ENCODE measurements at regions not wholly inside any gene's neighbourhood (a gene's known extent, or its start where the extent isn't known, plus 50 kb on each side); places are given as distances from the start of the nearest gene placed in this dataset.

- TF ChIP-seq, protein P1, sequence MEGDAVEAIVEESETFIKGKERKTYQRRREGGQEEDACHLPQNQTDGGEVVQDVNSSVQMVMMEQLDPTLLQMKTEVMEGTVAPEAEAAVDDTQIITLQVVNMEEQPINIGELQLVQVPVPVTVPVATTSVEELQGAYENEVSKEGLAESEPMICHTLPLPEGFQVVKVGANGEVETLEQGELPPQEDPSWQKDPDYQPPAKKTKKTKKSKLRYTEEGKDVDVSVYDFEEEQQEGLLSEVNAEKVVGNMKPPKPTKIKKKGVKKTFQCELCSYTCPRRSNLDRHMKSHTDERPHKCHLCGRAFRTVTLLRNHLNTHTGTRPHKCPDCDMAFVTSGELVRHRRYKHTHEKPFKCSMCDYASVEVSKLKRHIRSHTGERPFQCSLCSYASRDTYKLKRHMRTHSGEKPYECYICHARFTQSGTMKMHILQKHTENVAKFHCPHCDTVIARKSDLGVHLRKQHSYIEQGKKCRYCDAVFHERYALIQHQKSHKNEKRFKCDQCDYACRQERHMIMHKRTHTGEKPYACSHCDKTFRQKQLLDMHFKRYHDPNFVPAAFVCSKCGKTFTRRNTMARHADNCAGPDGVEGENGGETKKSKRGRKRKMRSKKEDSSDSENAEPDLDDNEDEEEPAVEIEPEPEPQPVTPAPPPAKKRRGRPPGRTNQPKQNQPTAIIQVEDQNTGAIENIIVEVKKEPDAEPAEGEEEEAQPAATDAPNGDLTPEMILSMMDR (IDR thresholded peaks at IDR 0.05): no peak
- no peak for TF ChIP-seq POLR2A (IDR thresholded peaks at IDR 0.05)
Observed at GRCh38 chr13:56347014-56347413, 793.7 kb upstream of the PRR20A start.

Measured in Peyer's patch (tissue), 4 donors.